Gastrocnemius medialis (tissue), 4 donors: ENCODE measurements at regions not wholly inside any gene's neighbourhood (a gene's known extent, or its start where the extent isn't known, plus 50 kb on each side); places are given as distances from the start of the nearest gene placed in this dataset.

Source experiments
- POLR2A ChIP-seq, 2 donors: fragments of 450-650 bp; IDR thresholded peaks; one replicate each; pipeline ENCODE4 v1.6.1; 2017; ENCODE audit warnings: antibody characterized with exemption in 2 of 2, mild to moderate bottlenecking in 2 of 2, moderate library complexity in 2 of 2
- TF ChIP-seq, protein P1 (sequence below), 5 experiments: fragments of 450-650 bp in 3 of 5; fragments of 200-600 bp in 2 of 5; sonication (generic) in 2 of 5; IDR thresholded peaks in 4 of 5; conservative IDR thresholded peaks in 1 of 5; 1 replicate in 4 of 5; 2 replicates in 1 of 5; pipeline ENCODE4 v1.5.1; 2016 to 2019; ENCODE audit warnings: antibody characterized with exemption in 5 of 5, mild to moderate bottlenecking in 3 of 5, moderate library complexity in 3 of 5

DNA sequence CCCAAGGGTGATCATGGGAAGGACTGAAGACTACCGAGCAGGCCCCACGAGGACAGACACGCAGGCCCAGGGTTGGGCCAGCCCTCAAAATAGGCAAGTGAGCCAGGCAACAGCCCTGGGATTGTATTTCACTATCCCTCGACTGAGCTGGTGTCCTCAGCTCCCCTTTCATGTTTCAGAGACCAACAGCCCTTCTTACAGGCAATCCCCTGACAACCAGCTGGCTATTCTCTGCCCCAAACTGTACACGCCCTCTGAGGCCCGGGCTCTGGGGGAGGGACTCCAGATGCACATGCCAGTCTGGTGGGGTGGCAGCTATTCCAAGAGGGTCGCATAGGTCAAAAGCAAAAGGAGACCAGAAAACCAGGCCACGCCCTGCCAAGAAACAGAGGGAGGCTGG lies 243.0 kb downstream of the TOMM20 start:
- TF ChIP-seq, protein P1, sequence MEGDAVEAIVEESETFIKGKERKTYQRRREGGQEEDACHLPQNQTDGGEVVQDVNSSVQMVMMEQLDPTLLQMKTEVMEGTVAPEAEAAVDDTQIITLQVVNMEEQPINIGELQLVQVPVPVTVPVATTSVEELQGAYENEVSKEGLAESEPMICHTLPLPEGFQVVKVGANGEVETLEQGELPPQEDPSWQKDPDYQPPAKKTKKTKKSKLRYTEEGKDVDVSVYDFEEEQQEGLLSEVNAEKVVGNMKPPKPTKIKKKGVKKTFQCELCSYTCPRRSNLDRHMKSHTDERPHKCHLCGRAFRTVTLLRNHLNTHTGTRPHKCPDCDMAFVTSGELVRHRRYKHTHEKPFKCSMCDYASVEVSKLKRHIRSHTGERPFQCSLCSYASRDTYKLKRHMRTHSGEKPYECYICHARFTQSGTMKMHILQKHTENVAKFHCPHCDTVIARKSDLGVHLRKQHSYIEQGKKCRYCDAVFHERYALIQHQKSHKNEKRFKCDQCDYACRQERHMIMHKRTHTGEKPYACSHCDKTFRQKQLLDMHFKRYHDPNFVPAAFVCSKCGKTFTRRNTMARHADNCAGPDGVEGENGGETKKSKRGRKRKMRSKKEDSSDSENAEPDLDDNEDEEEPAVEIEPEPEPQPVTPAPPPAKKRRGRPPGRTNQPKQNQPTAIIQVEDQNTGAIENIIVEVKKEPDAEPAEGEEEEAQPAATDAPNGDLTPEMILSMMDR (IDR thresholded peaks at IDR 0.05 in 4 of 5, conservative IDR thresholded peaks at IDR 0.05 in 1 of 5): peak in 1 of 5 experiments; percentile 14
- TF ChIP-seq POLR2A (IDR thresholded peaks at IDR 0.05): no peak
